ENCODE measurements at regions not wholly inside any gene's neighbourhood (a gene's known extent, or its start where the extent isn't known, plus 50 kb on each side); places are given as distances from the start of the nearest gene placed in this dataset.

DNA sequence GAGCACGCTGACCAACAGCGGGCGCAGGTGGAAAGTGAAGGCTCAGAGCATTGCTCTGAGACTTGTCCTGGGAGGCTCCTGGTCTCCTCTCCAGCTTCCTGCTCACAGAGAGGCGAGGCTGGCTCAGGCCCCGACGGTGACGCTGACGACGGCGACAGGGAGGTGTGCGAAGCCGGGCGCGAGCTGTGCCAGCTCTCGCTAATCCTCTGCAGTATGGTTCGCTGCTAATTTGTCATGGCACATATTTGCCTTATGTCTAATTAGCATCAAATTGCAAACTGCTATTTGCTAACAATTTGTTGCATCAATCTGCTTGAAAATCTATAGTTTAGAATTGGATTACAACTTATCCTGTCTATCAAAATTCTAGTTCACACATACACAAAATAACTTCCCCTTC, 469.8 kb upstream of the ZNF507 start:
- Histone ChIP-seq H3K36me3 (no peaks in the 10 kb centered on the region), H3K27ac (no peak overlapping the region), H3K9ac (ENCODE audit: low read depth in 2 of 2, low read length in 2 of 2) (no peak overlapping the region), H3K9me3 (no peaks in the 10 kb centered on the region), H3K4me1 (no peaks in the 10 kb centered on the region), H3K4me3 (no peak overlapping the region), H3K27me3 (no peaks in the 10 kb centered on the region)
- intact Hi-C loops (cut with DNase I): no loop called here
- DNase-seq: no peak
- TF ChIP-seq, protein P1, sequence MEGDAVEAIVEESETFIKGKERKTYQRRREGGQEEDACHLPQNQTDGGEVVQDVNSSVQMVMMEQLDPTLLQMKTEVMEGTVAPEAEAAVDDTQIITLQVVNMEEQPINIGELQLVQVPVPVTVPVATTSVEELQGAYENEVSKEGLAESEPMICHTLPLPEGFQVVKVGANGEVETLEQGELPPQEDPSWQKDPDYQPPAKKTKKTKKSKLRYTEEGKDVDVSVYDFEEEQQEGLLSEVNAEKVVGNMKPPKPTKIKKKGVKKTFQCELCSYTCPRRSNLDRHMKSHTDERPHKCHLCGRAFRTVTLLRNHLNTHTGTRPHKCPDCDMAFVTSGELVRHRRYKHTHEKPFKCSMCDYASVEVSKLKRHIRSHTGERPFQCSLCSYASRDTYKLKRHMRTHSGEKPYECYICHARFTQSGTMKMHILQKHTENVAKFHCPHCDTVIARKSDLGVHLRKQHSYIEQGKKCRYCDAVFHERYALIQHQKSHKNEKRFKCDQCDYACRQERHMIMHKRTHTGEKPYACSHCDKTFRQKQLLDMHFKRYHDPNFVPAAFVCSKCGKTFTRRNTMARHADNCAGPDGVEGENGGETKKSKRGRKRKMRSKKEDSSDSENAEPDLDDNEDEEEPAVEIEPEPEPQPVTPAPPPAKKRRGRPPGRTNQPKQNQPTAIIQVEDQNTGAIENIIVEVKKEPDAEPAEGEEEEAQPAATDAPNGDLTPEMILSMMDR (IDR thresholded peaks at IDR 0.05): no peak

DNA sequence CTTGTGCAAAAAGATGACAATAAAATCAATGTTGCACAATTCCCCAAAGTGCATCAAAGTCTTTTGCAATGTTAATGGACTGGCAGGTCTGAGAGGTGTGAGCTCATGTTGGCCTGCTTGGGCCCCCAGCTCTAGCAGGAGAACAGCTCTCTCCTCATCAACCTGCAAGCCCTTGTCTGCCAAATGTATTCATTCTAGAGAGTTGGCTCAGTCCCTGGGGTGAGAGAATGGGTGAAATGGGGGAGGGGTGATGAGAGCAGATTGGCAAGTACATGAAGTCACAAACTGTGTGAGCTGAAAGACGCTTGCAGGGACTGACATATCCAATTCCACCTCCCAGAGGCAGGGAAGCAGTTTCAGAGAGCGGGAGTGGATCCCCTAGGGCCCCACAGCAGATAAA, 465.1 kb upstream of the ZNF507 start:
- no peak for DNase-seq
- Histone ChIP-seq H3K4me1 (no peaks in the 10 kb centered on the region), H3K9ac (ENCODE audit: low read depth in 2 of 2, low read length in 2 of 2) (no peak overlapping the region), H3K4me3 (no peak overlapping the region), H3K27ac (no peak overlapping the region), H3K36me3 (no peaks in the 10 kb centered on the region), H3K27me3 (no peaks in the 10 kb centered on the region), H3K9me3 (no peaks in the 10 kb centered on the region)
- TF ChIP-seq, protein P1 (IDR thresholded peaks at IDR 0.05): no peak
- intact Hi-C loops (cut with DNase I): no loop called here

DNA sequence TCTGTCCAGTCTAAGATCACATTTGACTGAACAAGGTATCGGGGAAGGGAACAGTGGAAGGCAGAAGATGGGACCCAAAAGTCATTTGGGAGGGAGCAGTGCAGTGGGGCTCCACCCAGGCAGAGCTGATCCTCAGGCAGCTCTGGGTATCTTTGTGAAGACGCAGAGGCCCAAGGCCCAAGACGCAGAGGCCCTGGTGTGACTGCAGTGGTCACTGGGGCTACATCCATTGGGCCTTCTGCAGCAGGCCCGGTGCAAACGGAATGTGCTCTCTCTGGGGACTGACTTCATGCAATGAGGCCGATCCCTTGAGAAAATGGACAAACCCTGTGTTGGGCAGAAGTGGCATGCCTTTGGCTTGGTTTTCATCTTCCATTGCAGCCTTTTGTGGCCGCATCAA, 463.4 kb upstream of the ZNF507 start:
- TF ChIP-seq, protein P1 (IDR thresholded peaks at IDR 0.05): no peak
- H3K4me3 ChIP-seq: no peak overlapping the region
- intact Hi-C loops (cut with DNase I): no loop called here
- no peak overlapping the region for H3K9ac ChIP-seq (ENCODE audit: low read depth in 2 of 2, low read length in 2 of 2)
- H3K4me1 ChIP-seq: no peaks in the 10 kb centered on the region
- no peaks in the 10 kb centered on the region for H3K27me3 ChIP-seq
- H3K36me3 ChIP-seq: no peaks in the 10 kb centered on the region
- no peak overlapping the region for H3K27ac ChIP-seq
- H3K9me3 ChIP-seq: no peaks in the 10 kb centered on the region
- DNase-seq: no peak

DNA sequence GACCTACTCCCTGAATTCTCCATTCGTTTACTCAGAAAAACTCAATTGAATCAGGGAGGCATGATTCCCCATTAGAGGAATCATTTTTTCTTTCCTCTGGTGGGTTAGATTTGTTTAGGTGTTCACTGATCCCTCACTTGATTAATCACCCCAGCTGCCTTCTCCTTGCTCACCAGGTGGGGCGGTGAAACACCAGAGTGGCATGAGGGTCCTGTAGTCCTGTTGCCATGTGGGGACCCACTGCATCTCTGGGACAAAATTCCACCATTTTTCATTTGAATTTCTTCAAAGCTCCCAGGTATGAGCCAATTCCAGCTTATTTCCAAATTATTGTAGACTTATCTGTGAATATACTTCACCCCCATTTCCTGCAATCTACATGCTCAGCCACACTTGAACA, 462.7 kb upstream of the ZNF507 start:
- no peak overlapping the region for H3K27ac ChIP-seq
- no peaks in the 10 kb centered on the region for H3K27me3 ChIP-seq

DNA sequence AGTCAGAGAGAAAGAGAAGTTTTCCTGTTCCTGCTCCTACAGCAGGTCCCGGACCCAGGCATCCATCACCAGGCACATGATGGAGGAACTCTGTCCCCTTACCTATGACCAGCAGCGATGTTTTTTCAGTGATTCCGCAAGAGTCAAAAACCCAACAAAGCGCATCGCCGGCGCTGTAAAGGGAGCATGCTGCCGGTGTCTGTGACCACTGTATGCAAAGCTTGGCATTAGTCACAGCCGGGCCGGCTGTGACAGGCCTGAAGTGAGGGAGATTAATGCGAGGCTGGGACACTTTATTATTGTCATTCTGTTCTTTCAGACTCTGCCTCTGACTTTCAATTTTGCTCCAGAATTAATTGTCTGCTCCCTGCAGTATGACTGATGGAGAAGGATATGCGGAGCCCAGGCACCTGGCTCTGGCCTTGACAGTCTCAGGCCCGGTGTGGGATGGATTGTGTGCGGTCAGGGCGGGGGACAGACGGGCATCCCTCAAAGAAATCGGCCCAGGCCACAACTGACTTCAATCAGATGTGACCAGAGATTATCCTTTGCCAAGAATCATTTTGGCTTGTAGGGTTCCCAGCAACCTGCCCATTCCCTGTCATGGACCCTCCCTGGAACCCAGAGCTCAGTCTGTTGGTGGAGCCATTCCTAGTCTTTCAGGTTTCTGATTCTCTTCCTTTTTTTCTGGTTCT, 462.0 kb upstream of the ZNF507 start:
- Histone ChIP-seq H3K4me1 (no peaks in the 10 kb centered on the region), H3K9ac (ENCODE audit: low read depth in 2 of 2, low read length in 2 of 2) (no peak overlapping the region), H3K27ac (no peak overlapping the region), H3K9me3 (no peaks in the 10 kb centered on the region), H3K36me3 (no peaks in the 10 kb centered on the region), H3K27me3 (no peaks in the 10 kb centered on the region), H3K4me3 (no peak overlapping the region)
- TF ChIP-seq, protein P1 (IDR thresholded peaks at IDR 0.05): no peak
- no peak for DNase-seq
- intact Hi-C loops (cut with DNase I): no loop called here

More for the DNA sequence above, 462.7 kb upstream of the ZNF507 start:
- Histone ChIP-seq H3K36me3 (no peaks in the 10 kb centered on the region), H3K9ac (ENCODE audit: low read depth in 2 of 2, low read length in 2 of 2) (no peak overlapping the region), H3K9me3 (no peaks in the 10 kb centered on the region), H3K4me1 (no peaks in the 10 kb centered on the region), H3K4me3 (no peak overlapping the region)
- intact Hi-C loops (cut with DNase I): no loop called here
- TF ChIP-seq, protein P1 (IDR thresholded peaks at IDR 0.05): no peak
- no peak for DNase-seq
